HEK293 (cell line): ENCODE measurements at regions not wholly inside any gene's neighbourhood (a gene's known extent, or its start where the extent isn't known, plus 50 kb on each side); places are given as distances from the start of the nearest gene placed in this dataset.

Experiments
- REPIN1 ChIP-seq: fragments of 450-650 bp; formaldehyde crosslinking; IDR thresholded peaks from 2 replicates; pipeline ENCODE4 v1.5.1; 2017; ENCODE audit warnings: missing biosample characterization, missing genetic modification characterization, low read depth
- TRIM28 ChIP-seq: IDR thresholded peaks from 2 replicates; pipeline ENCODE4 v1.6.1; 2011; ENCODE audit warnings: low read length, control low read depth, borderline replicate concordance
- ZNF302 ChIP-seq: fragments of 450-650 bp; formaldehyde crosslinking; IDR thresholded peaks from 2 replicates; pipeline ENCODE4 v1.5.1; 2016; ENCODE audit warnings: missing biosample characterization, missing genetic modification characterization, low read depth
- ZNF394 ChIP-seq: fragments of 450-650 bp; formaldehyde crosslinking; IDR thresholded peaks from 2 replicates; pipeline ENCODE4 v1.5.1; 2016; ENCODE audit warnings: missing biosample characterization, missing genetic modification characterization, mild to moderate bottlenecking, moderate library complexity, borderline replicate concordance
- ZNF585B ChIP-seq: fragments of 450-650 bp; formaldehyde crosslinking; IDR thresholded peaks from 2 replicates; pipeline ENCODE4 v1.5.1; 2016; ENCODE audit warnings: missing biosample characterization, missing genetic modification characterization
- TF ChIP-seq, protein P1 (sequence below): fragments of 450-650 bp; formaldehyde crosslinking; IDR thresholded peaks from 2 replicates; pipeline ENCODE4 v1.5.1; 2016; ENCODE audit warnings: missing biosample characterization, missing genetic modification characterization
- TF ChIP-seq, protein P2 (sequence below): fragments of 450-650 bp; formaldehyde crosslinking; IDR thresholded peaks from 2 replicates; pipeline ENCODE4 v1.5.1; 2016; ENCODE audit warnings: missing biosample characterization, missing genetic modification characterization

DNA sequence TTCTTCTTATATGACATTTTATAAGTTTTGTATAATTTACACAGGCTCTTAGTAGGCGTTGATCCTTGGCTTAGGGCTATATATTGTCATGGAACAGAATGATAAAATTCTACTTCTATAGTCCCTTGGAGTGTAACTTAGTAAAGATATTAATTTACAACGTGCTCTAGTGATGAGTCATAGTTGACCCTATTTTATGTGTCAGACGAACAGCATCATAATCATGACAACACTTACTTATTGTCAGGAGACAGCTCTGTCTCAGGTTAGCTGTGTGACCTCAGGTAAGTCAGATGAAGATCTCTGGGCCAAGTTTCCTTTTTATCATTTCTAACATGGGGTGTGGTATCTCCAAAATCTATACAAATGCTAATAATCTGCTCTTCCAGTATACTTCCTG, 473.5 kb downstream of the UTRN start:
- TF ChIP-seq ZNF394 (tag by site-specific recombination) (no peak), ZNF302 (tag by site-specific recombination) (no peak), REPIN1 (tag by site-specific recombination) (no peak), TRIM28 (no peak), ZNF585B (no peak)
- TF ChIP-seq, protein P1, sequence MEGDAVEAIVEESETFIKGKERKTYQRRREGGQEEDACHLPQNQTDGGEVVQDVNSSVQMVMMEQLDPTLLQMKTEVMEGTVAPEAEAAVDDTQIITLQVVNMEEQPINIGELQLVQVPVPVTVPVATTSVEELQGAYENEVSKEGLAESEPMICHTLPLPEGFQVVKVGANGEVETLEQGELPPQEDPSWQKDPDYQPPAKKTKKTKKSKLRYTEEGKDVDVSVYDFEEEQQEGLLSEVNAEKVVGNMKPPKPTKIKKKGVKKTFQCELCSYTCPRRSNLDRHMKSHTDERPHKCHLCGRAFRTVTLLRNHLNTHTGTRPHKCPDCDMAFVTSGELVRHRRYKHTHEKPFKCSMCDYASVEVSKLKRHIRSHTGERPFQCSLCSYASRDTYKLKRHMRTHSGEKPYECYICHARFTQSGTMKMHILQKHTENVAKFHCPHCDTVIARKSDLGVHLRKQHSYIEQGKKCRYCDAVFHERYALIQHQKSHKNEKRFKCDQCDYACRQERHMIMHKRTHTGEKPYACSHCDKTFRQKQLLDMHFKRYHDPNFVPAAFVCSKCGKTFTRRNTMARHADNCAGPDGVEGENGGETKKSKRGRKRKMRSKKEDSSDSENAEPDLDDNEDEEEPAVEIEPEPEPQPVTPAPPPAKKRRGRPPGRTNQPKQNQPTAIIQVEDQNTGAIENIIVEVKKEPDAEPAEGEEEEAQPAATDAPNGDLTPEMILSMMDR (tag by site-specific recombination) = no peak
- TF ChIP-seq, protein P2, sequence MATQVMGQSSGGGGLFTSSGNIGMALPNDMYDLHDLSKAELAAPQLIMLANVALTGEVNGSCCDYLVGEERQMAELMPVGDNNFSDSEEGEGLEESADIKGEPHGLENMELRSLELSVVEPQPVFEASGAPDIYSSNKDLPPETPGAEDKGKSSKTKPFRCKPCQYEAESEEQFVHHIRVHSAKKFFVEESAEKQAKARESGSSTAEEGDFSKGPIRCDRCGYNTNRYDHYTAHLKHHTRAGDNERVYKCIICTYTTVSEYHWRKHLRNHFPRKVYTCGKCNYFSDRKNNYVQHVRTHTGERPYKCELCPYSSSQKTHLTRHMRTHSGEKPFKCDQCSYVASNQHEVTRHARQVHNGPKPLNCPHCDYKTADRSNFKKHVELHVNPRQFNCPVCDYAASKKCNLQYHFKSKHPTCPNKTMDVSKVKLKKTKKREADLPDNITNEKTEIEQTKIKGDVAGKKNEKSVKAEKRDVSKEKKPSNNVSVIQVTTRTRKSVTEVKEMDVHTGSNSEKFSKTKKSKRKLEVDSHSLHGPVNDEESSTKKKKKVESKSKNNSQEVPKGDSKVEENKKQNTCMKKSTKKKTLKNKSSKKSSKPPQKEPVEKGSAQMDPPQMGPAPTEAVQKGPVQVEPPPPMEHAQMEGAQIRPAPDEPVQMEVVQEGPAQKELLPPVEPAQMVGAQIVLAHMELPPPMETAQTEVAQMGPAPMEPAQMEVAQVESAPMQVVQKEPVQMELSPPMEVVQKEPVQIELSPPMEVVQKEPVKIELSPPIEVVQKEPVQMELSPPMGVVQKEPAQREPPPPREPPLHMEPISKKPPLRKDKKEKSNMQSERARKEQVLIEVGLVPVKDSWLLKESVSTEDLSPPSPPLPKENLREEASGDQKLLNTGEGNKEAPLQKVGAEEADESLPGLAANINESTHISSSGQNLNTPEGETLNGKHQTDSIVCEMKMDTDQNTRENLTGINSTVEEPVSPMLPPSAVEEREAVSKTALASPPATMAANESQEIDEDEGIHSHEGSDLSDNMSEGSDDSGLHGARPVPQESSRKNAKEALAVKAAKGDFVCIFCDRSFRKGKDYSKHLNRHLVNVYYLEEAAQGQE (tag by site-specific recombination) = no peak
